GM21526 (cell line): ENCODE measurements at regions not wholly inside any gene's neighbourhood (a gene's known extent, or its start where the extent isn't known, plus 50 kb on each side); places are given as distances from the start of the nearest gene placed in this dataset.

Experiments used
- ATAC-seq: cut with Tn5 transposase; IDR thresholded peaks from one replicate; pipeline ENCODE4 v1.9.1; 2021; ENCODE audit warnings: moderate library complexity; ENCODE audit not compliant: unreplicated experiment, low FRiP score

- no peak for ATAC-seq
Observed at GRCh38 chr15:39130556-39131379, 450.1 kb upstream of the THBS1 start.

- ATAC-seq = no peak
Observed at GRCh38 chr15:39131609-39132008, 449.3 kb upstream of the THBS1 start.

- ATAC-seq = no peak
Observed at GRCh38 chr15:39132070-39132469, 448.8 kb upstream of the THBS1 start.

GRCh38 chr15:39132954-39133600 lies 447.8 kb upstream of the THBS1 start:
- ATAC-seq = no peak

GRCh38 chr15:39134282-39134681 lies 446.6 kb upstream of the THBS1 start:
- no peak for ATAC-seq

GRCh38 chr15:39135989-39136388 lies 444.9 kb upstream of the THBS1 start:
- no peak for ATAC-seq

- no peak for ATAC-seq
Observed at GRCh38 chr15:39139431-39140059, 441.3 kb upstream of the THBS1 start.

- ATAC-seq = no peak
Observed at GRCh38 chr15:39140060-39140604, 440.7 kb upstream of the THBS1 start.

- ATAC-seq = no peak
Observed at GRCh38 chr15:39142500-39142899, 438.4 kb upstream of the THBS1 start.

- no peak for ATAC-seq
Observed at GRCh38 chr15:39143479-39143878, 437.4 kb upstream of the THBS1 start.

- ATAC-seq = no peak
Observed at GRCh38 chr15:39144051-39144450, 436.8 kb upstream of the THBS1 start.

- no peak for ATAC-seq
Observed at GRCh38 chr15:39144613-39145499, 436.0 kb upstream of the THBS1 start.

- no peak for ATAC-seq
Observed at GRCh38 chr15:39145854-39146625, 434.8 kb upstream of the THBS1 start.

GRCh38 chr15:39149636-39150150 lies 431.2 kb upstream of the THBS1 start:
- no peak for ATAC-seq

GRCh38 chr15:39151545-39151944 lies 429.3 kb upstream of the THBS1 start:
- no peak for ATAC-seq

- no peak for ATAC-seq
Observed at GRCh38 chr15:39153058-39153714, 427.7 kb upstream of the THBS1 start.

- ATAC-seq = no peak
Observed at GRCh38 chr15:39153716-39154115, 427.2 kb upstream of the THBS1 start.

GRCh38 chr15:39154227-39154638 lies 426.6 kb upstream of the THBS1 start:
- no peak for ATAC-seq

GRCh38 chr15:39154776-39155175 lies 426.1 kb upstream of the THBS1 start:
- ATAC-seq = no peak
